ENCODE measurements at regions not wholly inside any gene's neighbourhood (a gene's known extent, or its start where the extent isn't known, plus 50 kb on each side); places are given as distances from the start of the nearest gene placed in this dataset.

- WGBS, 2 donors, result 90 to 93% methylated on average over 3 of the region's 3 CpGs
Measured at GRCh38 chr12:115736360-115736759, 541.1 kb downstream of the MED13L start.

DNA sequence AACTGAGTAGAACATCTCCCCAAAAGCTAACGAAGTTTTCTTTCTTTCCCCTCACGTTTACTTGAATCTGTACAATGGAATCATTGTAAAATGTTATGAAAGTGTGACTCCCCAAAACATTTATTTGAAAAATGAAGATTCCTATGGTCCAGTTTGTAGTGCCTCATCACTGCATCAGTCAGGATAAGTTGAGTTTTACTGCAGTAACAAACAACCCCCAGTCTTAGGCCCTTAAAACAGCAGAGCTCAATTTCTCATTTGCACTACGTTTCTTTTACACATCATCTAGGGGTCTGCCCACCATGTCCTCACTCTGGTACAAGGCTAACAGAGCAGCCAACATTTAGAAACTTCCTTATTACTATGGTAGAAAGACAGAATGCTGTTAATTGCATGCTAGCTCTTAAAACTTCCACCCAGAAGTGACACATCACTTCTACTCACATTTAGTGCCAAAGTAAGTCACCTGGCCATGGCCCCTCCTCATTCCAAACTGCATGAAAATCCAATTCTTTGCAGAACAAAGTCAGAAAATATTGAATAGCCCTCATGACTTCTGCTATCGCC is 546.4 kb downstream of the MED13L start:
- H3K4me3 ChIP-seq, result no peak overlapping the region
- H3K27ac ChIP-seq, result no peak overlapping the region
- TF ChIP-seq EP300 (IDR thresholded peaks at IDR 0.05) (no peak), POLR2AphosphoS5 (IDR thresholded peaks at IDR 0.05) (no peak), POLR2A (IDR thresholded peaks at IDR 0.05) (no peak)
- TF ChIP-seq, protein P1, sequence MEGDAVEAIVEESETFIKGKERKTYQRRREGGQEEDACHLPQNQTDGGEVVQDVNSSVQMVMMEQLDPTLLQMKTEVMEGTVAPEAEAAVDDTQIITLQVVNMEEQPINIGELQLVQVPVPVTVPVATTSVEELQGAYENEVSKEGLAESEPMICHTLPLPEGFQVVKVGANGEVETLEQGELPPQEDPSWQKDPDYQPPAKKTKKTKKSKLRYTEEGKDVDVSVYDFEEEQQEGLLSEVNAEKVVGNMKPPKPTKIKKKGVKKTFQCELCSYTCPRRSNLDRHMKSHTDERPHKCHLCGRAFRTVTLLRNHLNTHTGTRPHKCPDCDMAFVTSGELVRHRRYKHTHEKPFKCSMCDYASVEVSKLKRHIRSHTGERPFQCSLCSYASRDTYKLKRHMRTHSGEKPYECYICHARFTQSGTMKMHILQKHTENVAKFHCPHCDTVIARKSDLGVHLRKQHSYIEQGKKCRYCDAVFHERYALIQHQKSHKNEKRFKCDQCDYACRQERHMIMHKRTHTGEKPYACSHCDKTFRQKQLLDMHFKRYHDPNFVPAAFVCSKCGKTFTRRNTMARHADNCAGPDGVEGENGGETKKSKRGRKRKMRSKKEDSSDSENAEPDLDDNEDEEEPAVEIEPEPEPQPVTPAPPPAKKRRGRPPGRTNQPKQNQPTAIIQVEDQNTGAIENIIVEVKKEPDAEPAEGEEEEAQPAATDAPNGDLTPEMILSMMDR (IDR thresholded peaks at IDR 0.05), result no peak
- H3K27me3 ChIP-seq, result no peaks in the 10 kb centered on the region
- DNase-seq, result no peak
- no peak for ATAC-seq (ENCODE audit: low FRiP score in 2 of 2)
- no peaks in the 10 kb centered on the region for H3K4me1 ChIP-seq
- no peaks in the 10 kb centered on the region for H3K36me3 ChIP-seq
- 66 to 73% methylated on average over 4 of the region's 4 CpGs for WGBS, 2 donors
- H3K9me3 ChIP-seq, result no peaks in the 10 kb centered on the region

More at GRCh38 chr12:115736360-115736759, 541.1 kb downstream of the MED13L start:
- no peak for DNase-seq
- ATAC-seq (ENCODE audit: low FRiP score in 2 of 2), result no peak
- Histone ChIP-seq H3K4me3 (no peak overlapping the region), H3K9me3 (no peaks in the 10 kb centered on the region), H3K27ac (no peak overlapping the region), H3K4me1 (no peaks in the 10 kb centered on the region), H3K27me3 (no peaks in the 10 kb centered on the region), H3K36me3 (no peaks in the 10 kb centered on the region)
- no peak for TF ChIP-seq POLR2A (IDR thresholded peaks at IDR 0.05)

DNA sequence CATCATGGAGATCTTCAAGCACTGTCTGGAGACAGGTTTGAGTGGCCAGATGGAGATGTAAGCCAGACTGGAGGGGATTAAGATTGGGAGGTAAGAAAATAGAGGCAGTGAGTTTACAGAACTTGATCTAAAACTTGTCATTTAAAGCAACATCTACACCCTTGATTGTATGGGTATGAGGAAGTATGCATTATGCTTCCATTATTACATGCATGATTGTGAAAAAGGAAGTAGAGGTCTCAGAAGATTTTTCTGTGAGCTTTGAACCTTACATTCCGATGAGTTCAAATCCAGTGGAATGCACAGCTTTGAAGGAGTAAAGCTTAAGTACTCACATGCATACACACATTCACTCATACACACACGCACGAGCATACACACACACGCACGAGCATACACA is 550.8 kb downstream of the MED13L start:
- WGBS, 2 donors, result 90 to 91% methylated on average over 5 of the region's 5 CpGs
- H3K9me3 ChIP-seq, result no peaks in the 10 kb centered on the region
- TF ChIP-seq POLR2A (IDR thresholded peaks at IDR 0.05) (no peak), POLR2AphosphoS5 (IDR thresholded peaks at IDR 0.05) (no peak), EP300 (IDR thresholded peaks at IDR 0.05) (no peak)
- TF ChIP-seq, protein P1 (IDR thresholded peaks at IDR 0.05), result no peak

DNA sequence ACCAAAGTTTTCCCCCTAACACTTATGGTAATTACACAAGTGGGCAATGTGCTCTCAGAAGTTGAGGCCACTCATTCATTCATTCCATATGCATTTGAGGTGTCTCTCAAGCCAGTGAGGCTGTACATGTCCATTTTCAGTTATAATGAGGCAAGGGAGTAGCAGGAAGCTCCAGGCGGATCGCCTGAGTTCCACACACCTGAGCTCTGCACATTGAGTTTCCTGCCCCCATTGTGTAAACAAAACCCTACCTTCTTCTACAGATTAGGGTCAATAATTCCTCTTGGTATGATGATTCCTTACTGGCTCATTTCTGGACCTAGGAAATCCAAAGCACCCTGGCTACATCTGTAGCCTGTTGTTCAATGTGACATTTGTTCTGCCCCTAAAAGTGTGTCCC is 555.3 kb downstream of the MED13L start:
- TF ChIP-seq POLR2A (IDR thresholded peaks at IDR 0.05), result no peak
- TF ChIP-seq, protein P1 (IDR thresholded peaks at IDR 0.05), result no peak
- WGBS, 2 donors, result 88 to 90% methylated on average over 2 of the region's 2 CpGs
- Histone ChIP-seq H3K4me3 (no peak overlapping the region), H3K27ac (no peak overlapping the region), H3K36me3 (no peaks in the 10 kb centered on the region), H3K4me1 (no peaks in the 10 kb centered on the region), H3K9me3 (no peaks in the 10 kb centered on the region), H3K27me3 (no peaks in the 10 kb centered on the region)
- ATAC-seq (ENCODE audit: low FRiP score in 2 of 2) (no peak), DNase-seq (no peak)

More for the DNA sequence above, 550.8 kb downstream of the MED13L start:
- Histone ChIP-seq H3K4me3 (no peak overlapping the region), H3K27ac (no peak overlapping the region), H3K4me1 (no peaks in the 10 kb centered on the region), H3K27me3 (no peaks in the 10 kb centered on the region), H3K36me3 (no peaks in the 10 kb centered on the region)
- no peak for ATAC-seq (ENCODE audit: low FRiP score in 2 of 2)
- no peak for DNase-seq

DNA sequence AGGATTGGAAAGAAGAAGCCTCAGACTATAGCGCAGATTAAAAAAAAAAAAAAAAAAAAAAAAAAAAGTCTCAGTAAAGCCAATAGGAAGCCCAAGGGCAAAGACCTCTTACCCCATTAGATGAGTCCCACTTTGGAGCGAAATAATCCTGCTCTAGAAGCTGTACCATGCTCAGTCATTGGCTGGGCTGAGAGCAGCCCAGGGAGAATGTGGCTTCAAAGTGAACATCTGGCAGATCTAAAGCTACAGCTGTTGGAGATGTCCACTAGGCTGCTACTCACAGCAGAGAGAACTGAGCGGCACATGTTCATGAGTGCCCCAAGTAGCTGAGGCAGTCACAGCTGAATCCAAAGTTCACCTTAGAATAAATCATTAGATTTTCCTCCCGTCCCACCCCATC is 560.9 kb downstream of the MED13L start:
- TF ChIP-seq POLR2A (IDR thresholded peaks at IDR 0.05), result no peak
- TF ChIP-seq, protein P1 (IDR thresholded peaks at IDR 0.05), result no peak
- TF ChIP-seq EP300 (IDR thresholded peaks at IDR 0.05), result no peak
- TF ChIP-seq POLR2AphosphoS5 (IDR thresholded peaks at IDR 0.05), result no peak
- ATAC-seq (ENCODE audit: low FRiP score in 2 of 2) (no peak), DNase-seq (no peak)
- Histone ChIP-seq H3K36me3 (no peaks in the 10 kb centered on the region), H3K4me1 (no peaks in the 10 kb centered on the region), H3K4me3 (no peak overlapping the region), H3K9me3 (no peaks in the 10 kb centered on the region), H3K27ac (no peak overlapping the region), H3K27me3 (no peaks in the 10 kb centered on the region)
- WGBS, 2 donors, result 81 to 92% methylated on average over 4 of the region's 4 CpGs

Data from upper lobe of left lung (tissue), 6 donors.